HepG2 (cell line): ENCODE measurements at regions not wholly inside any gene's neighbourhood (a gene's known extent, or its start where the extent isn't known, plus 50 kb on each side); places are given as distances from the start of the nearest gene placed in this dataset.

Experiments used
- ZNF451 ChIP-seq: sonication (generic); formaldehyde crosslinking; IDR thresholded peaks from 2 replicates; pipeline ENCODE4 v1.5.0; 2020; ENCODE audit warnings: mild to moderate bottlenecking, missing genetic modification reagents
- ZNF749 ChIP-seq: sonication (generic); formaldehyde crosslinking; IDR thresholded peaks from 2 replicates; pipeline ENCODE4 v1.8.0; 2022; ENCODE audit warnings: mild to moderate bottlenecking, missing genetic modification reagents, moderate library complexity, borderline replicate concordance
- ZSCAN22 ChIP-seq: sonication (generic); formaldehyde crosslinking; IDR thresholded peaks from 2 replicates; pipeline ENCODE4 v1.4.0; 2020; ENCODE audit warnings: mild to moderate bottlenecking, missing genetic modification reagents
- TF ChIP-seq, protein P1 (sequence below): sonication (generic); formaldehyde crosslinking; IDR thresholded peaks from 2 replicates; pipeline ENCODE4 v1.5.1; 2020; ENCODE audit warnings: mild to moderate bottlenecking, missing genetic modification reagents, borderline replicate concordance
- TF ChIP-seq, protein P2 (sequence below): fragments of 450-650 bp; IDR thresholded peaks from 2 replicates; pipeline ENCODE4 v1.6.1; 2016
- TF ChIP-seq, protein P3 (sequence below): sonication (generic); formaldehyde crosslinking; IDR thresholded peaks from 2 replicates; pipeline ENCODE4 v1.4.0; 2020; ENCODE audit warnings: missing genetic modification reagents

DNA sequence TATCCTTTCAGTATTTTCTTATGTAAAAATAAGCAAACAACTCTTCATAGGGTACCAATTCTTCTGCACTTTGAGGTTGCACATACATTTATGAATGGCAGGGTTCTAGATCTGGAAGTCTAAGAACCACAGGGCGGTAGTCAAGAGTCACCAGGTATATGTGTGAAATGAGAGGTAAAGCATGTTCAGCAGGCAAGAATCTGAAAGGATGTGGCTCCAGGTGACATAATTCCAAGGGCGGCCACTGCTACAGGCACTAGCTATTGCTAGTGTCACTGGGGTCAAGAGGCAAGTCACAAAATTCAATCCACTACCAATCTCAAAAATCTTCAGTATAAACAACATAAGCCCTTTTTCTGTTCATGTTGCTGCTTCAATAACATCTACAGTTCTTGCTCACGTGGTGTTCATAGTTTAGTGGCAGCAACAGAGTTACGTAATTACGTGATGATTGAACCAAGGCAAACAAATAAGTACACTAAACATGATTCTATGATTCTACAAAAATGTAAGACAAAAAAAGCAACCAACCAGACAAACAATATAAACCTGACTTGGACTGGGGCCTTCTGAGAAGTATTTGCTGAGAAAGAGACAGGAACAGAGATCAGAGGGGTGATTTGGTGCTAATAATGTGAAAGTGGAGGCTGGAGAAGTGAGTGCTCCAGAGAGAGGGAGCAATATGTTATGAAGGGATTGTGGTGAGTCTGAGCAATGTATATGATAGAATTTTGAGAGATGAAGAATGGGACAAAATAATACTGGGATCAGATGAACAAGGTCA is 101.7 kb downstream of the NAA11 start (continued):
- TF ChIP-seq, protein P1, sequence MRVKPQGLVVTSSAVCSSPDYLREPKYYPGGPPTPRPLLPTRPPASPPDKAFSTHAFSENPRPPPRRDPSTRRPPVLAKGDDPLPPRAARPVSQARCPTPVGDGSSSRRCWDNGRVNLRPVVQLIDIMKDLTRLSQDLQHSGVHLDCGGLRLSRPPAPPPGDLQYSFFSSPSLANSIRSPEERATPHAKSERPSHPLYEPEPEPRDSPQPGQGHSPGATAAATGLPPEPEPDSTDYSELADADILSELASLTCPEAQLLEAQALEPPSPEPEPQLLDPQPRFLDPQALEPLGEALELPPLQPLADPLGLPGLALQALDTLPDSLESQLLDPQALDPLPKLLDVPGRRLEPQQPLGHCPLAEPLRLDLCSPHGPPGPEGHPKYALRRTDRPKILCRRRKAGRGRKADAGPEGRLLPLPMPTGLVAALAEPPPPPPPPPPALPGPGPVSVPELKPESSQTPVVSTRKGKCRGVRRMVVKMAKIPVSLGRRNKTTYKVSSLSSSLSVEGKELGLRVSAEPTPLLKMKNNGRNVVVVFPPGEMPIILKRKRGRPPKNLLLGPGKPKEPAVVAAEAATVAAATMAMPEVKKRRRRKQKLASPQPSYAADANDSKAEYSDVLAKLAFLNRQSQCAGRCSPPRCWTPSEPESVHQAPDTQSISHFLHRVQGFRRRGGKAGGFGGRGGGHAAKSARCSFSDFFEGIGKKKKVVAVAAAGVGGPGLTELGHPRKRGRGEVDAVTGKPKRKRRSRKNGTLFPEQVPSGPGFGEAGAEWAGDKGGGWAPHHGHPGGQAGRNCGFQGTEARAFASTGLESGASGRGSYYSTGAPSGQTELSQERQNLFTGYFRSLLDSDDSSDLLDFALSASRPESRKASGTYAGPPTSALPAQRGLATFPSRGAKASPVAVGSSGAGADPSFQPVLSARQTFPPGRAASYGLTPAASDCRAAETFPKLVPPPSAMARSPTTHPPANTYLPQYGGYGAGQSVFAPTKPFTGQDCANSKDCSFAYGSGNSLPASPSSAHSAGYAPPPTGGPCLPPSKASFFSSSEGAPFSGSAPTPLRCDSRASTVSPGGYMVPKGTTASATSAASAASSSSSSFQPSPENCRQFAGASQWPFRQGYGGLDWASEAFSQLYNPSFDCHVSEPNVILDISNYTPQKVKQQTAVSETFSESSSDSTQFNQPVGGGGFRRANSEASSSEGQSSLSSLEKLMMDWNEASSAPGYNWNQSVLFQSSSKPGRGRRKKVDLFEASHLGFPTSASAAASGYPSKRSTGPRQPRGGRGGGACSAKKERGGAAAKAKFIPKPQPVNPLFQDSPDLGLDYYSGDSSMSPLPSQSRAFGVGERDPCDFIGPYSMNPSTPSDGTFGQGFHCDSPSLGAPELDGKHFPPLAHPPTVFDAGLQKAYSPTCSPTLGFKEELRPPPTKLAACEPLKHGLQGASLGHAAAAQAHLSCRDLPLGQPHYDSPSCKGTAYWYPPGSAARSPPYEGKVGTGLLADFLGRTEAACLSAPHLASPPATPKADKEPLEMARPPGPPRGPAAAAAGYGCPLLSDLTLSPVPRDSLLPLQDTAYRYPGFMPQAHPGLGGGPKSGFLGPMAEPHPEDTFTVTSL: no peak
- TF ChIP-seq ZNF451 (CRISPR knock-in tag) (no peak), ZSCAN22 (CRISPR knock-in tag) (no peak), ZNF749 (CRISPR knock-in tag) (no peak)
- TF ChIP-seq, protein P2, sequence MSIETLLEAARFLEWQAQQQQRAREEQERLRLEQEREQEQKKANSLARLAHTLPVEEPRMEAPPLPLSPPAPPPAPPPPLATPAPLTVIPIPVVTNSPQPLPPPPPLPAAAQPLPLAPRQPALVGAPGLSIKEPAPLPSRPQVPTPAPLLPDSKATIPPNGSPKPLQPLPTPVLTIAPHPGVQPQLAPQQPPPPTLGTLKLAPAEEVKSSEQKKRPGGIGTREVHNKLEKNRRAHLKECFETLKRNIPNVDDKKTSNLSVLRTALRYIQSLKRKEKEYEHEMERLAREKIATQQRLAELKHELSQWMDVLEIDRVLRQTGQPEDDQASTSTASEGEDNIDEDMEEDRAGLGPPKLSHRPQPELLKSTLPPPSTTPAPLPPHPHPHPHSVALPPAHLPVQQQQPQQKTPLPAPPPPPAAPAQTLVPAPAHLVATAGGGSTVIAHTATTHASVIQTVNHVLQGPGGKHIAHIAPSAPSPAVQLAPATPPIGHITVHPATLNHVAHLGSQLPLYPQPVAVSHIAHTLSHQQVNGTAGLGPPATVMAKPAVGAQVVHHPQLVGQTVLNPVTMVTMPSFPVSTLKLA: no peak
- TF ChIP-seq, protein P3, sequence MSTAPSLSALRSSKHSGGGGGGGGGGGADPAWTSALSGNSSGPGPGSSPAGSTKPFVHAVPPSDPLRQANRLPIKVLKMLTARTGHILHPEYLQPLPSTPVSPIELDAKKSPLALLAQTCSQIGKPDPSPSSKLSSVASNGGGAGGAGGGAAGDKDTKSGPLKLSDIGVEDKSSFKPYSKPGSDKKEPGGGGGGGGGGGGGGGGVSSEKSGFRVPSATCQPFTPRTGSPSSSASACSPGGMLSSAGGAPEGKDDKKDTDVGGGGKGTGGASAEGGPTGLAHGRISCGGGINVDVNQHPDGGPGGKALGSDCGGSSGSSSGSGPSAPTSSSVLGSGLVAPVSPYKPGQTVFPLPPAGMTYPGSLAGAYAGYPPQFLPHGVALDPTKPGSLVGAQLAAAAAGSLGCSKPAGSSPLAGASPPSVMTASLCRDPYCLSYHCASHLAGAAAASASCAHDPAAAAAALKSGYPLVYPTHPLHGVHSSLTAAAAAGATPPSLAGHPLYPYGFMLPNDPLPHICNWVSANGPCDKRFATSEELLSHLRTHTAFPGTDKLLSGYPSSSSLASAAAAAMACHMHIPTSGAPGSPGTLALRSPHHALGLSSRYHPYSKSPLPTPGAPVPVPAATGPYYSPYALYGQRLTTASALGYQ: no peak
